Endodermal cell (in vitro differentiated cells): ENCODE measurements at regions not wholly inside any gene's neighbourhood (a gene's known extent, or its start where the extent isn't known, plus 50 kb on each side); places are given as distances from the start of the nearest gene placed in this dataset.
"Not testable (repeated sequence)": the region's sequence is repeated elsewhere in the genome, so short reads cannot be mapped to it uniquely, and the experiment has no call there.

Experiments used
- DNase-seq: peaks from one replicate; pipeline ENCODE4 v3.0.0-alpha.2; 2017
- H3K27ac ChIP-seq: 2 replicates; pipeline ENCODE4 v1.5.1; 2013; ENCODE audit warnings: mild to moderate bottlenecking, low read depth, low read length, moderate library complexity
- H3K27me3 ChIP-seq: 2 replicates; pipeline ENCODE4 v1.6.1; 2013; ENCODE audit warnings: mild to moderate bottlenecking, low read length, moderate library complexity; ENCODE audit not compliant: insufficient read depth, control insufficient read depth, poor library complexity, severe bottlenecking
- H3K36me3 ChIP-seq: 2 replicates; pipeline ENCODE4 v1.7.0; 2013; ENCODE audit warnings: mild to moderate bottlenecking, low read length, moderate library complexity; ENCODE audit not compliant: control insufficient read depth, insufficient read depth
- H3K4me1 ChIP-seq: one replicate; pipeline ENCODE4 v1.7.0; 2013; ENCODE audit warnings: low read length; ENCODE audit not compliant: control insufficient read depth, insufficient read depth
- H3K4me3 ChIP-seq: 2 replicates; pipeline ENCODE4 v1.5.1; 2013; ENCODE audit warnings: mild to moderate bottlenecking, low read length, moderate library complexity
- H3K9ac ChIP-seq: 2 replicates; pipeline ENCODE4 v1.6.1; 2013; ENCODE audit warnings: mild to moderate bottlenecking, low read length, moderate library complexity; ENCODE audit not compliant: poor library complexity, severe bottlenecking; ENCODE audit errors: extremely low read depth
- H3K9me3 ChIP-seq: 2 replicates; pipeline ENCODE4 v1.6.1; 2013; ENCODE audit warnings: mild to moderate bottlenecking, low read length, moderate library complexity; ENCODE audit not compliant: control insufficient read depth
- H3K27ac Mint-ChIP-seq: 2 replicates; pipeline ENCODE4 v1.8.0; 2020; ENCODE audit warnings: mixed read lengths
- H3K27me3 Mint-ChIP-seq: 2 replicates; pipeline ENCODE4 v1.8.0; 2021; ENCODE audit warnings: mild to moderate bottlenecking, mixed read lengths; ENCODE audit not compliant: insufficient read depth
- H3K36me3 Mint-ChIP-seq: 2 replicates; pipeline ENCODE4 v1.8.0; 2020; ENCODE audit warnings: low read depth, mixed read lengths
- H3K4me1 Mint-ChIP-seq: 2 replicates; pipeline ENCODE4 v1.8.0; 2020; ENCODE audit warnings: mixed read lengths
- H3K4me3 Mint-ChIP-seq: 2 replicates; pipeline ENCODE4 v1.8.0; 2020; ENCODE audit warnings: mild to moderate bottlenecking, moderate library complexity, mixed read lengths
- H3K9me3 Mint-ChIP-seq: 2 replicates; pipeline ENCODE4 v1.8.0; 2020; ENCODE audit warnings: mild to moderate bottlenecking, mixed read lengths
- WGBS, 2 experiments: methylation state at CpG; one replicate each; pipeline versions ENCODE4 v1.1.5 to v1.1.7; 2013; ENCODE audit warnings: missing lambda C conversion rate in 2 of 2, mixed read lengths in 1 of 2; ENCODE audit not compliant: insufficient coverage in 1 of 2, insufficient read length in 1 of 2; 5-methylcytosine and 5-hydroxymethylcytosine counted together
- TF ChIP-seq, protein P1 (sequence below): fragments of 200-600 bp; sonication (generic); conservative IDR thresholded peaks from 2 replicates; pipeline ENCODE4 v1.5.0; 2021; ENCODE audit warnings: antibody characterized with exemption, mild to moderate bottlenecking

DNA sequence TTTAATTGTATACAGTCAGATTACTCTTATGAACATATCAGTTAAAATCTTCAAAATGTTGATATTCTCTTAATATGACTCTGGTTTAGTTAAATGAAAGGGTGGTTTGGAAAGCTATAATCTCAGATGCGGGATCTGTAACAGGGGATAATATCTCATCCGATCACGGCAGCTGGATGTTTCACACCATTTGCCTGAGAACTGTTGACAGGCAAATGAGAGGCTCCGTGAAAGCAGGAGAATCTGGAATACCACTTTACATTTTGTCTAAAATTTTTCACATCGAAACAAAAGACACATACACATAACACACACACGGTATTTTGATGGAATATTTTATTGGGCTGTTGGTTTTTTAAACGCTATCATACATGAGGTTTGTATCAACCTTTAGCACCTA is 518.6 kb upstream of the SLC39A10 start:
- no peak overlapping the region for H3K27ac ChIP-seq
- no peaks in the 10 kb centered on the region for H3K36me3 Mint-ChIP-seq
- H3K4me3 Mint-ChIP-seq = no peak overlapping the region
- H3K9me3 Mint-ChIP-seq = peaks cover 4% of the 10 kb centered on the region
- no peaks in the 10 kb centered on the region for H3K27me3 Mint-ChIP-seq
- no peaks in the 10 kb centered on the region for H3K27me3 ChIP-seq
- DNase-seq = no peak
- no peak overlapping the region for H3K9ac ChIP-seq
- no peak overlapping the region for H3K4me3 ChIP-seq
- H3K9me3 ChIP-seq = no peaks in the 10 kb centered on the region
- H3K4me1 Mint-ChIP-seq = peaks cover 32% of the 10 kb centered on the region
- no peaks in the 10 kb centered on the region for H3K36me3 ChIP-seq
- TF ChIP-seq, protein P1, sequence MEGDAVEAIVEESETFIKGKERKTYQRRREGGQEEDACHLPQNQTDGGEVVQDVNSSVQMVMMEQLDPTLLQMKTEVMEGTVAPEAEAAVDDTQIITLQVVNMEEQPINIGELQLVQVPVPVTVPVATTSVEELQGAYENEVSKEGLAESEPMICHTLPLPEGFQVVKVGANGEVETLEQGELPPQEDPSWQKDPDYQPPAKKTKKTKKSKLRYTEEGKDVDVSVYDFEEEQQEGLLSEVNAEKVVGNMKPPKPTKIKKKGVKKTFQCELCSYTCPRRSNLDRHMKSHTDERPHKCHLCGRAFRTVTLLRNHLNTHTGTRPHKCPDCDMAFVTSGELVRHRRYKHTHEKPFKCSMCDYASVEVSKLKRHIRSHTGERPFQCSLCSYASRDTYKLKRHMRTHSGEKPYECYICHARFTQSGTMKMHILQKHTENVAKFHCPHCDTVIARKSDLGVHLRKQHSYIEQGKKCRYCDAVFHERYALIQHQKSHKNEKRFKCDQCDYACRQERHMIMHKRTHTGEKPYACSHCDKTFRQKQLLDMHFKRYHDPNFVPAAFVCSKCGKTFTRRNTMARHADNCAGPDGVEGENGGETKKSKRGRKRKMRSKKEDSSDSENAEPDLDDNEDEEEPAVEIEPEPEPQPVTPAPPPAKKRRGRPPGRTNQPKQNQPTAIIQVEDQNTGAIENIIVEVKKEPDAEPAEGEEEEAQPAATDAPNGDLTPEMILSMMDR = no peak
- no peak overlapping the region for H3K27ac Mint-ChIP-seq
- peaks cover 19% of the 10 kb centered on the region for H3K4me1 ChIP-seq
- 94 to 100% methylated on average over 3 to 5 of the region's 7 CpGs for WGBS, 2 experiments

DNA sequence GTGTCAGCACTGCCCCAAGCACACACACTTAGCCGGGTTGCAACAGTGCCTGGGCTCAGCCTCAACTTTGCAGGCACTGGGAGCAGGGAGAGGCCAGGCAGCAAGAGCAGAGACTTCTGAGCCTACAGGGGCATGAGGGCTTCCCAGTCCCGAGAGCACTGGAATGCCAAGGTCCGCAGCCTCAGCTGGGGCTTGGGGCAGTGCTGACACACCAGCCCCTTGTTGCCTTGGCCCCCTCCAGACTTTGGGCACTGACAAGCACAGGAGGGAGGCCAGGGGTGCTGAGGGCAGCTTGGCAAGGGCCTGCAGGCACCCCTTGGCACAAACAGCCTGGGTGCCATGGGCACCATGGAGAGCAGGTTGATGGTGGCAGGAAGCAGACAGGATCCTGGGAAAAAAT is 531.1 kb upstream of the SLC39A10 start:
- not testable (repeated sequence) for H3K4me3 Mint-ChIP-seq, H3K27ac Mint-ChIP-seq, H3K36me3 Mint-ChIP-seq, H3K27ac ChIP-seq, H3K27me3 ChIP-seq, H3K4me1 ChIP-seq, H3K36me3 ChIP-seq, H3K9me3 ChIP-seq, H3K27me3 Mint-ChIP-seq, H3K4me1 Mint-ChIP-seq, H3K4me3 ChIP-seq, H3K9me3 Mint-ChIP-seq, H3K9ac ChIP-seq, DNase-seq
- WGBS, 2 experiments = 95% methylated on average over 3 of the region's 3 CpGs; no CpG with 5 or more reads in 1 of the 2 experiments

DNA sequence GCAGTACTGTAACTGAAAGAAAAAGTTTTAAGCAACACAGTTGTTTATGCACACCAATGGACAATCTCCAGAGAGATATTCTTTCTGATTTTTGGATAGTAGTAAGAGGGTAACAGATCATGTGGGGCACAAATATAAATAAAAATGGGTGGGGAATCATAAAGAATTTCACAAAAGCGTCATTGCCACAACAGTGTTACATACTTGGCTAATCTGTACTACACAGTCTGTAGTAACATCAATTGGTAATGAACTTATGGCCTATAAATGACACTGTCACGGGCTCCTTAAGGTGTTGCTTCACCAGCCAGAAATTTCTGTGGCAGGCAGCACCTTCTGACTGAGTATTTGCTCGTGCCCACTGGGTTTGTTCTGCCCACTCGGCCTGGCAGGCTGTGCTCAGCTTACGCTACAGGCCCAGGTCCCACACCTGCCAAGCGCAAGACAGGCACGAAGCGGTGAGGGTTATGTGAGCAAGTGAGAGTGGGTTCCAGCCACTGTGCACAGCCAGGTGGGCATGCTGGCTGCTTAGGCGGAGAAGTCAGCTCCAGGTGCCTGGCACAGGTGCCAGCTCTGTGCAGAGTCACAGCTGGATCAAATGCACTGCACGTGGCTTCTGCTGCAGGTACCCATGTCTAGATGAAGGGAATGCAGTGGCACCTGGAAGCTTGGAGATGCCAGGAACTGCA is 532.5 kb upstream of the SLC39A10 start:
- H3K4me1 Mint-ChIP-seq = no peaks in the 10 kb centered on the region
- H3K27ac Mint-ChIP-seq = no peak overlapping the region
- no peak for DNase-seq
- Histone ChIP-seq H3K9ac (no peak overlapping the region), H3K4me1 (no peaks in the 10 kb centered on the region), H3K27ac (no peak overlapping the region), H3K9me3 (no peaks in the 10 kb centered on the region), H3K27me3 (no peaks in the 10 kb centered on the region), H3K4me3 (no peak overlapping the region), H3K36me3 (no peaks in the 10 kb centered on the region)
- H3K27me3 Mint-ChIP-seq = no peaks in the 10 kb centered on the region
- H3K4me3 Mint-ChIP-seq = no peak overlapping the region
- no peaks in the 10 kb centered on the region for H3K9me3 Mint-ChIP-seq
- 90 to 97% methylated on average over 7 to 10 of the region's 10 CpGs for WGBS, 2 experiments
- H3K36me3 Mint-ChIP-seq = no peaks in the 10 kb centered on the region
- TF ChIP-seq, protein P1 = no peak

DNA sequence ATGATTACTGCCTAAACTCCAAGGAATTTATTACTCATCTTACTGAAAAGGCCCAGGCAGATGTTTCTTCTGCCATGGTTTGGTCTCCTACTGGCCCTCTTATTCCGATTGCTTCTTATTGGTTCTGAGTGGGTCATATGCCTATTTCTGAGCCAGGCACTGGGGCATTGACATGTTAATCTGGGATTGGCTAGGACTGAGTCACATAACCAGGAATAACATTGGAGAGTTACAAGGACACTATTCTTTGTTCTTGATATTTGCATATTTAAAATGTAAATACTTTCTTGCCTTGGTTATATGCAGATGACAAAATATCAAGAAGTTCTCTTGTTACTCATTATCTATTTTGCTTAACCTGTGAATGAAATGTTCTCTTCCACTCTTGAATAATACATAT is 534.4 kb upstream of the SLC39A10 start:
- no peak overlapping the region for H3K27ac ChIP-seq
- no peaks in the 10 kb centered on the region for H3K4me1 ChIP-seq
- Mint-ChIP-seq H3K27me3 (no peaks in the 10 kb centered on the region), H3K4me3 (no peak overlapping the region), H3K27ac (no peak overlapping the region), H3K36me3 (no peaks in the 10 kb centered on the region), H3K4me1 (no peaks in the 10 kb centered on the region), H3K9me3 (no peaks in the 10 kb centered on the region)
- no peaks in the 10 kb centered on the region for H3K27me3 ChIP-seq
- TF ChIP-seq, protein P1 = no peak
- WGBS, 2 experiments = 86 to 97% methylated on average over 1 of the region's 1 CpG
- H3K9ac ChIP-seq = no peak overlapping the region
- no peak for DNase-seq
- H3K9me3 ChIP-seq = no peaks in the 10 kb centered on the region
- no peak overlapping the region for H3K4me3 ChIP-seq
- no peaks in the 10 kb centered on the region for H3K36me3 ChIP-seq
